ENCODE measurements at regions not wholly inside any gene's neighbourhood (a gene's known extent, or its start where the extent isn't known, plus 50 kb on each side); places are given as distances from the start of the nearest gene placed in this dataset.
"Not testable (repeated sequence)": the region's sequence is repeated elsewhere in the genome, so short reads cannot be mapped to it uniquely, and the experiment has no call there.

GRCh38 chr4:3636646-3637320 lies 104.6 kb upstream of the LRPAP1 start:
- ATAC-seq: no peak
- no peak overlapping the region for H3K27ac ChIP-seq
- peaks cover 42% of the 10 kb centered on the region for H3K27me3 ChIP-seq
- WGBS, 2 donors (ENCODE audit: low coverage in 1 of 2): 83 to 88% methylated on average over 3 to 4 of the region's 12 CpGs
- no peaks in the 10 kb centered on the region for H3K36me3 ChIP-seq
- TF ChIP-seq POLR2A (IDR thresholded peaks at IDR 0.05) (no peak), EP300 (IDR thresholded peaks at IDR 0.05) (no peak), POLR2AphosphoS5 (IDR thresholded peaks at IDR 0.05) (no peak), CTCF (IDR thresholded peaks at IDR 0.05) (no peak)
- no peak overlapping the region for H3K4me3 ChIP-seq
- H3K9me3 ChIP-seq: peaks cover 0 to 18% (median 0%) of the 10 kb centered on the region in 3 donors
- H3K4me1 ChIP-seq: no peaks in the 10 kb centered on the region

GRCh38 chr4:3636020-3636419 lies 103.8 kb upstream of the LRPAP1 start:
- not testable (repeated sequence) for H3K4me3 ChIP-seq, H3K27ac ChIP-seq, ATAC-seq, H3K36me3 ChIP-seq, H3K4me1 ChIP-seq
- peaks cover 42% of the 10 kb centered on the region for H3K27me3 ChIP-seq
- peaks cover 0 to 18% (median 0%) of the 10 kb centered on the region in 3 donors for H3K9me3 ChIP-seq
- 36 to 56% methylated on average over 2 of the region's 2 CpGs for WGBS, 2 donors (ENCODE audit: low coverage in 1 of 2)

GRCh38 chr4:3634894-3635820 lies 102.9 kb upstream of the LRPAP1 start:
- Histone ChIP-seq H3K9me3 (peaks cover 0 to 18% (median 0%) of the 10 kb centered on the region in 3 donors), H3K27me3 (peaks cover 42% of the 10 kb centered on the region), H3K36me3 (no peaks in the 10 kb centered on the region), H3K4me1 (no peaks in the 10 kb centered on the region), H3K27ac (no peak overlapping the region), H3K4me3 (no peak overlapping the region)
- ATAC-seq: no peak
- TF ChIP-seq EP300 (IDR thresholded peaks at IDR 0.05) (no peak), POLR2AphosphoS5 (IDR thresholded peaks at IDR 0.05) (no peak), POLR2A (IDR thresholded peaks at IDR 0.05) (no peak), CTCF (IDR thresholded peaks at IDR 0.05) (no peak)
- WGBS, 2 donors (ENCODE audit: low coverage in 1 of 2): 50 to 74% methylated on average over 2 to 11 of the region's 28 CpGs

GRCh38 chr4:3634281-3634857 lies 102.1 kb upstream of the LRPAP1 start:
- H3K9me3 ChIP-seq: peaks cover 0 to 18% (median 0%) of the 10 kb centered on the region in 3 donors
- H3K4me1 ChIP-seq: no peaks in the 10 kb centered on the region
- peaks cover 40% of the 10 kb centered on the region for H3K27me3 ChIP-seq
- no peak overlapping the region for H3K27ac ChIP-seq
- no peaks in the 10 kb centered on the region for H3K36me3 ChIP-seq
- 87 to 100% methylated on average over 1 to 3 of the region's 17 CpGs for WGBS, 2 donors (ENCODE audit: low coverage in 1 of 2)
- no peak for ATAC-seq
- no peak overlapping the region for H3K4me3 ChIP-seq
- TF ChIP-seq EP300 (IDR thresholded peaks at IDR 0.05) (no peak), CTCF (IDR thresholded peaks at IDR 0.05) (no peak), POLR2AphosphoS5 (IDR thresholded peaks at IDR 0.05) (no peak), POLR2A (IDR thresholded peaks at IDR 0.05) (no peak)

DNA sequence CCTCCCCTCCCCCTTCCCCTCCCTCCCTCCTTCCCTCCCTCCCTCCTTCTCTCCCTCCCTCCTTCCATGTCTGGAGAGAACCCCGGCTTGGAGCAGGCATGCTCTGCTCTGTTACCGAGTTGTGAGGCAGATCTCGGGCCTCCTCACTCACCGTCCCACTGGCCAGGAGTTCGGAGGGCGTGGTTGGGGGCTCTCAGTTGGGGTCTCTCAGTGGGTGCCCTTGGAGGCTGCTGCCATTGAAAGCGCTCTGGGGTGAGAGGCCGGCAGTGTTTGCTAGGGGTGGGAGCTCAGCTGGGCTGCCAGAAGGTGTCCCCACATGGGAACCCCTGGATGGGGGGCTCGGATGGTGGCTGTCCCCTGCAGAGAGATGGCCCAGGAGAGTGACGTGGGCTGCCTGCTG lies 101.1 kb upstream of the LRPAP1 start:
- not testable (repeated sequence) for H3K27ac ChIP-seq, ATAC-seq, H3K36me3 ChIP-seq, H3K4me3 ChIP-seq, H3K4me1 ChIP-seq
- no CpG with 5 or more reads among the region's 10 CpGs for WGBS, 2 donors (ENCODE audit: low coverage in 1 of 2)
- Histone ChIP-seq H3K27me3 (peaks cover 51% of the 10 kb centered on the region), H3K9me3 (peaks cover 0 to 18% (median 0%) of the 10 kb centered on the region in 3 donors)

DNA sequence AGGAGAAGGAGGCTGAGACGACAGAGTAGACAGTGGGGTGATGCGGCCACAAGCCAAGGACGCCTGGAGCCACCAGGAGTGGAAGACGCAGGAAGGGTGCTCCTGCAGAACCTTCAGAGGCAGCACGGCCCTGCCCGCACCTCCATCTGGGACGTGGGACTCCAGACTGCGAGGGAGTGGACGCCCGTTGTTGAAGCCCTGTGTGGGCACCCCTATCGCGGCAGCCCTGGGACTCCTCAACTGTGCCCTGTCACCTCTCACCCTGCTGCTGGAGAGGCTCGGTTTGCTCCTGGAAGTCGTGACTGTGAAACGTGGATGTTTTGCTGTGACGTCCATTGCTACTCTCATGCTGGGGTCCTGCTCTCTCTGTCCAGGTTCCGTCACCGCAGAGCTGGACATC lies 100.6 kb upstream of the LRPAP1 start:
- H3K4me3 ChIP-seq, H3K4me1 ChIP-seq, H3K36me3 ChIP-seq, H3K27ac ChIP-seq, ATAC-seq: not testable (repeated sequence)
- peaks cover 0 to 18% (median 0%) of the 10 kb centered on the region in 3 donors for H3K9me3 ChIP-seq
- peaks cover 55% of the 10 kb centered on the region for H3K27me3 ChIP-seq
- 95 to 100% methylated on average over 2 to 7 of the region's 18 CpGs for WGBS, 2 donors (ENCODE audit: low coverage in 1 of 2)

- 62 to 65% methylated on average over 5 to 6 of the region's 21 CpGs for whole genome bisulfite sequencing, 2 donors (ENCODE audit: low coverage in 1 of 2)
- H3K9me3 ChIP-seq, H3K4me1 ChIP-seq, H3K36me3 ChIP-seq, H3K4me3 ChIP-seq, ATAC-seq, H3K27ac ChIP-seq: not testable (repeated sequence)
- peaks cover 59% of the 10 kb centered on the region for H3K27me3 ChIP-seq
Observed at GRCh38 chr4:3631544-3632266, 99.5 kb upstream of the LRPAP1 start.

All from gastroesophageal sphincter (tissue), 4 donors.